ENCODE measurements at regions not wholly inside any gene's neighbourhood (a gene's known extent, or its start where the extent isn't known, plus 50 kb on each side); places are given as distances from the start of the nearest gene placed in this dataset.

- no peak for TF ChIP-seq POLR2A (IDR thresholded peaks at IDR 0.05)
- TF ChIP-seq POLR2AphosphoS5 (IDR thresholded peaks at IDR 0.05) = no peak
These were observed 90.4 kb upstream of the MCHR2 start for GRCh38 chr6:100084316-100084990.

Data from prostate gland (tissue), 1 donor.